GM12875 (cell line): ENCODE measurements at regions not wholly inside any gene's neighbourhood (a gene's known extent, or its start where the extent isn't known, plus 50 kb on each side); places are given as distances from the start of the nearest gene placed in this dataset.

Source experiments
- H3K4me3 ChIP-seq: one replicate; pipeline ENCODE4 v1.5.1; 2011; ENCODE audit warnings: low read depth, low read length, control low read depth
- CTCF ChIP-seq: IDR thresholded peaks from 2 replicates; pipeline ENCODE4 v1.5.1; 2011; ENCODE audit warnings: low read depth, mild to moderate bottlenecking, control low read depth, inconsistent platforms, low read length, moderate library complexity, borderline replicate concordance; ENCODE audit not compliant: insufficient read depth

DNA sequence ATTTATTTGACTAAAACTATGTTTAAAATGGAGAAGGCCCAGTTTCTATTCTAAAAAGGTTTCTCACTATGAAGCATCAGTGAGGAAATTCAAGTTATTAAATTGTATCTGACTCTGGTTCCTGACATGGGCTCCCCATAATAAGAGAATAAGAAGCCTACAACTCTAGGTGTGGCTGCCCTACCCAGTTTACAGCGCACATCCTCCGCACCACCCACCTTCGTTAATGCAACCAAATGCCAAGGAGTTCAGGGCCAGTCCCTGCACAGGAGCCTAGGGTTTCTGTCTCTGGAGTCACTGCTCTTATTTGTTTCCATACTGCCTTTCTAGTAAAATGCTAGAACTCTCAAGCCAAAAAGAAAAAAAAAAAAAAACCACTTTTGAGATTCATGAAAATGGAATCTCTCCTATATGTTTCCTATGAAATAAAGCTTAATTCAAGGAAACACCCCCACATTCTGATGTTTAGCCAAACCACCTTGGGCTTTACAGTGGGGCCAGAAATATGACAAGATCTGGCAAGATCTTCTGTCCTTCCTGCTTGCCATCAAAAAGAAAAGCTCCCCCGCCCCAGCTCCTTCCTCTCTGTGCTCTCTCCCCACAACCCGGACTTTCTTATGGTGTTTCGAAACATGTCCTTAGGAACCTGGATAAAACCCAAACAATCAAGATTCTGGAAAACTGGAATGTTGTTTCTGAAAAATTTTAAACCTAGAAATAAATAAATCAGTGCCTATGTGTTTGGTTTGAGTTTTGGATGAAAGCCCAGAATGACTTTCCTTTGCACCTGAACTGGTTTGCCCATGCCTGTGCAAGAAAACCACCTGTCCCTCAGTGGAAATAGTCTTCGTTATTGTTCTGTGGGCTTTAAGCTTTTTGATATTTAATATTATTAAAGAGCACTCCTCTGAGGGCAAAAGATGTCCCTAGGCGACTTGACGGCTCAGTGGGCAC, 136.7 kb downstream of the SP3 start:
- no peak overlapping the region for H3K4me3 ChIP-seq
- no peak for TF ChIP-seq CTCF

- no peak overlapping the region for H3K4me3 ChIP-seq
- no peak for TF ChIP-seq CTCF
These were observed 135.4 kb downstream of the SP3 start for GRCh38 chr2:173829727-173830126.

- no peak for TF ChIP-seq CTCF
- no peak overlapping the region for H3K4me3 ChIP-seq
These were observed 135.0 kb downstream of the SP3 start for GRCh38 chr2:173830170-173830569.

DNA sequence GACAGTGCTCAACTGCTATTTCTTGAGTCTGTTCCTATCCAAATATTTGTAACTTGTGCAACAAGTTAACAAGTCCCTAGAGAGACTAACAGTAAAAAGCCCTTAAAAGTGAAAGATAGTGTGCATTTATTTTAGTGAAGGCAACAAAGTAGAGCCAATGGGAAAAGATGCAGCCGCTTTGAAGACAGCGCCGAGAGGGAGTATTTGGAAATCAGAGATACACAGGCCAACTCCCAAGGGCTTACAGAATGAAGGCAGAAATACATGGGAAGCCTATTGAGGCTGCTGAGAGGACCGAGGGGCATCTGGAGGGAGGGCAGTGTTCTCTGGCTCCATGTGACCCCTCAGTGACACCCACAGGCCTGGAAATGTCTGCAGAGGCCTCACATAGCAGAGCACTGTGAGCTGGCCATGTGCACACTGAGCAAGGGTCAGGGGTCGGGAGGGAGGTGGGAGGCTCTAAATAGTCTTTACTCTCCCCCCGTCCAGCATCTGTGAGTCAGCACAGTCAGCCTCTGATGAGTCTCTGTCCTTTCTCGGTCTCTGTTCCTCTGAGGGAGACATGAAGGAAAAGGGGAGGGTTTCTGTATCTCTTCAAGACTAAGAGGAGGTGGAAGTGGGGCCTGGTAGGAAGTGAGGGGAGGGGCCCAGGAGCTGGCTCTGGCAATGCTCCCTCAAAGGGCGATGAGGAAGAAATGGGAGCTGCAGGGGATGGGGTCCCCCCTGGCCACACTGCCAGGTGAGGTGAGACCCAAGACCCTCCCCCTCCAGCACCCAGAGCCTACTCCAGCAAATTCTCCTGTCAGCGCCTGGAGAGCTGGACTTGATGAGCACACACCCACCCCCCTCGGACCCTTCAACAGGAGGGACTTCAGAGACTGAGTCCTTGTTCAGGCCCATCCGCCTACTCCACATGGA, 133.6 kb downstream of the SP3 start:
- TF ChIP-seq CTCF = no peak
- no peak overlapping the region for H3K4me3 ChIP-seq

GRCh38 chr2:173834141-173834540, 131.0 kb downstream of the SP3 start:
- TF ChIP-seq CTCF = no peak
- no peak overlapping the region for H3K4me3 ChIP-seq

- TF ChIP-seq CTCF = no peak
These were observed 129.4 kb downstream of the SP3 start for GRCh38 chr2:173835726-173836125.

More at GRCh38 chr2:173835726-173836125, 129.4 kb downstream of the SP3 start:
- no peak overlapping the region for H3K4me3 ChIP-seq
